B cell (primary cell): ENCODE measurements at regions not wholly inside any gene's neighbourhood (a gene's known extent, or its start where the extent isn't known, plus 50 kb on each side); places are given as distances from the start of the nearest gene placed in this dataset.

Experiments
- ATAC-seq: fragments of 200-7000 bp; cut with Tn5 transposase; one replicate; pipeline ENCODE4 v1.10.0; 2021; ENCODE audit warnings: low read depth, mild to moderate bottlenecking, moderate number of reproducible peaks, moderate library complexity
- CTCF ChIA-PET: fragments of 350-600 bp; sonication (Branson Sonifier 250); formaldehyde crosslinking; loops from one replicate; lab custom pipeline; 2021; ENCODE audit warnings: antibody characterized with exemption, inconsistent platforms; lab: Charles Lee
- POLR2A ChIA-PET: fragments of 350-600 bp; sonication (Branson Sonifier 250); formaldehyde crosslinking; loops from one replicate; lab custom pipeline; 2021; ENCODE audit warnings: antibody characterized with exemption; lab: Charles Lee
- DNase-seq: peaks from one replicate; pipeline ENCODE4 v3.0.0; 2013
- H2AFZ ChIP-seq: 2 replicates; pipeline ENCODE4 v1.6.1; 2012; ENCODE audit warnings: mild to moderate bottlenecking, low read depth, low read length; ENCODE audit not compliant: insufficient read depth, poor library complexity, severe bottlenecking
- H3K27ac ChIP-seq, 2 donors: 1 replicate in 1 of 2; 2 replicates in 1 of 2; pipeline ENCODE4 v1.5.1; 2012 to 2013; ENCODE audit warnings: low read length in 2 of 2, mild to moderate bottlenecking in 2 of 2, moderate library complexity in 1 of 2
- H3K27me3 ChIP-seq, 4 experiments: fragments of 200-600 bp in 1 of 4; sonication (generic) in 1 of 4; replicated peaks in 1 of 4; 1 replicate in 2 of 4; 2 replicates in 2 of 4; pipeline versions ENCODE4 v1.6.1 to v1.7.0; 2013 to 2016; ENCODE audit warnings: low read length in 3 of 4, mild to moderate bottlenecking in 2 of 4, mixed read lengths in 1 of 4, moderate library complexity in 1 of 4; ENCODE audit not compliant: insufficient read depth in 4 of 4, control insufficient read depth in 3 of 4; ENCODE audit errors: control extremely low read depth in 1 of 4
- H3K36me3 ChIP-seq, 2 experiments: replicated peaks in 1 of 2; 1 replicate in 1 of 2; 2 replicates in 1 of 2; pipeline versions ENCODE4 v1.6.1 to v1.7.1; 2013; ENCODE audit warnings: low read length in 1 of 2; ENCODE audit not compliant: insufficient read depth in 2 of 2, control insufficient read depth in 1 of 2; ENCODE audit errors: control extremely low read depth in 1 of 2, extremely low read depth in 1 of 2
- H3K4me1 ChIP-seq, 2 donors: fragments of 200-600 bp in 1 of 2; sonication (generic) in 1 of 2; 1 replicate in 1 of 2; 2 replicates in 1 of 2; pipeline versions ENCODE4 v1.5.1 to v1.6.1; 2013 to 2017; ENCODE audit warnings: low read length in 2 of 2; ENCODE audit not compliant: control insufficient read depth in 2 of 2, insufficient read depth in 2 of 2
- H3K4me2 ChIP-seq: replicated peaks from 2 replicates; pipeline ENCODE3; 2012; ENCODE audit warnings: mild to moderate bottlenecking, low read depth, low read length; ENCODE audit not compliant: poor library complexity, severe bottlenecking
- H3K4me3 ChIP-seq, 5 experiments: fragments of 200-600 bp in 1 of 5; sonication (generic) in 1 of 5; 1 replicate in 3 of 5; 2 replicates in 2 of 5; pipeline versions ENCODE4 v1.5.1 to v1.7.0; 2011 to 2016; ENCODE audit warnings: low read length in 4 of 5, mild to moderate bottlenecking in 4 of 5, low read depth in 2 of 5, control low read depth in 1 of 5, moderate library complexity in 1 of 5; ENCODE audit not compliant: insufficient read depth in 1 of 5; ENCODE audit errors: control extremely low read depth in 1 of 5, extremely low read depth in 1 of 5
- H3K79me2 ChIP-seq: fragments of 200-600 bp; sonication (generic); one replicate; pipeline ENCODE4 v1.6.0; 2016; ENCODE audit warnings: low read length; ENCODE audit not compliant: control insufficient read depth, insufficient read depth
- H3K9ac ChIP-seq: fragments of 200-600 bp; sonication (generic); 2 replicates; pipeline ENCODE4 v1.6.1; 2017; ENCODE audit warnings: mild to moderate bottlenecking, low read length, moderate library complexity
- H3K9me3 ChIP-seq, 3 donors: one replicate each; pipeline versions ENCODE4 v1.6.1 to v1.7.1; 2013; ENCODE audit warnings: low read length in 2 of 3; ENCODE audit not compliant: control insufficient read depth in 2 of 3, insufficient read depth in 1 of 3; ENCODE audit errors: control extremely low read depth in 1 of 3
- H4K20me1 ChIP-seq: 2 replicates; pipeline ENCODE4 v1.6.0; 2012; ENCODE audit warnings: mild to moderate bottlenecking, low read length; ENCODE audit not compliant: insufficient read depth, control insufficient read depth, poor library complexity, severe bottlenecking
- H3K27ac Mint-ChIP-seq: one replicate; pipeline ENCODE4 v1.8.0; 2021; ENCODE audit warnings: mixed read lengths
- H3K27me3 Mint-ChIP-seq: one replicate; pipeline ENCODE4 v1.8.0; 2021; ENCODE audit warnings: mixed read lengths
- H3K4me1 Mint-ChIP-seq: one replicate; pipeline ENCODE4 v1.8.0; 2021; ENCODE audit warnings: mixed read lengths
- H3K4me3 Mint-ChIP-seq: one replicate; pipeline ENCODE4 v1.8.0; 2021; ENCODE audit warnings: mixed read lengths
- H3K9me3 Mint-ChIP-seq: one replicate; pipeline ENCODE4 v1.8.0; 2022; ENCODE audit warnings: mixed read lengths; ENCODE audit not compliant: insufficient read depth
- CTCF ChIP-seq: fragments of 200-600 bp; IDR thresholded peaks from one replicate; pipeline ENCODE4 v1.8.0; 2022; ENCODE audit warnings: antibody characterized with exemption, mild to moderate bottlenecking
- EZH2 ChIP-seq: IDR thresholded peaks from 2 replicates; pipeline ENCODE4 v1.6.1; 2012; ENCODE audit warnings: borderline replicate concordance, low read depth, mild to moderate bottlenecking, moderate library complexity, low read length; ENCODE audit not compliant: insufficient read depth, poor library complexity, severe bottlenecking
- WGBS: methylation state at CpG from one replicate; pipeline ENCODE4 v1.1.5; 2013; ENCODE audit warnings: missing lambda C conversion rate; ENCODE audit not compliant: insufficient coverage; 5-methylcytosine and 5-hydroxymethylcytosine counted together
- intact Hi-C: fragments of 100-400 bp; cut with micrococcal nuclease; formaldehyde crosslinking; loops from one replicate; pipeline ENCODE4 v1.10.0; 2022

GRCh38 chr2:71784734-71785511 lies 331.6 kb downstream of the DYSF start:
- Histone ChIP-seq H3K4me3 (no peak overlapping the region), H3K4me2 (no peak overlapping the region), H3K79me2 (no peaks in the 10 kb centered on the region), H3K9me3 (no peaks in the 10 kb centered on the region), H3K4me1 (no peaks in the 10 kb centered on the region), H2AFZ (no peak overlapping the region), H3K9ac (no peak overlapping the region), H3K27me3 (peaks cover 0 to 2% (median 0%) of the 10 kb centered on the region in 4 experiments), H3K27ac (no peak overlapping the region), H4K20me1 (no peaks in the 10 kb centered on the region), H3K36me3 (no peaks in the 10 kb centered on the region)
- no peaks in the 10 kb centered on the region for H3K4me1 Mint-ChIP-seq
- H3K27me3 Mint-ChIP-seq, result peaks cover 5% of the 10 kb centered on the region
- intact Hi-C loops, result no loop called here
- DNase-seq, result no peak
- CTCF ChIA-PET, result no interaction called here
- no peak overlapping the region for H3K4me3 Mint-ChIP-seq
- no peak for TF ChIP-seq CTCF
- TF ChIP-seq EZH2, result no peak
- ATAC-seq, result no peak
- no peaks in the 10 kb centered on the region for H3K9me3 Mint-ChIP-seq
- H3K27ac Mint-ChIP-seq, result no peak overlapping the region
- 91% methylated on average over 4 of the region's 8 CpGs for WGBS
- POLR2A ChIA-PET, result no interaction called here

- ChIA-PET POLR2A (no interaction called here), CTCF (no interaction called here)
- H3K79me2 ChIP-seq, result no peaks in the 10 kb centered on the region
- 80% methylated on average over 2 of the region's 4 CpGs for WGBS
- no peak overlapping the region for H3K27ac Mint-ChIP-seq
- no peaks in the 10 kb centered on the region for H3K4me1 Mint-ChIP-seq
- DNase-seq, result no peak
- H3K9me3 Mint-ChIP-seq, result no peaks in the 10 kb centered on the region
- H3K27me3 ChIP-seq, result peaks cover 0 to 2% (median 0%) of the 10 kb centered on the region in 4 experiments
- no peaks in the 10 kb centered on the region for H3K9me3 ChIP-seq
- intact Hi-C loops, result no loop called here
- H3K27me3 Mint-ChIP-seq, result peaks cover 5% of the 10 kb centered on the region
- H3K36me3 ChIP-seq, result no peaks in the 10 kb centered on the region
- H3K4me1 ChIP-seq, result no peaks in the 10 kb centered on the region
- H3K4me3 ChIP-seq, result no peak overlapping the region
- no peak overlapping the region for H3K4me3 Mint-ChIP-seq
- H4K20me1 ChIP-seq, result no peaks in the 10 kb centered on the region
- H2AFZ ChIP-seq, result no peak overlapping the region
- no peak overlapping the region for H3K4me2 ChIP-seq
- H3K27ac ChIP-seq, result no peak overlapping the region
- no peak for ATAC-seq
- TF ChIP-seq EZH2 (no peak), CTCF (no peak)
- H3K9ac ChIP-seq, result no peak overlapping the region
These were observed 330.5 kb downstream of the DYSF start for GRCh38 chr2:71783815-71784214.
